Panc1 (cell line): ENCODE measurements at regions not wholly inside any gene's neighbourhood (a gene's known extent, or its start where the extent isn't known, plus 50 kb on each side); places are given as distances from the start of the nearest gene placed in this dataset.
"Not testable (repeated sequence)": the region's sequence is repeated elsewhere in the genome, so short reads cannot be mapped to it uniquely, and the experiment has no call there.

Experiments
- ATAC-seq: fragments of 200-7000 bp; cut with Tn5 transposase; 2 replicates; pipeline ENCODE4 v1.9.1; 2020; ENCODE audit warnings: mild to moderate bottlenecking, moderate library complexity
- BruUV-seq: library from RNA; stranded (reverse); fragments of 400-500 nt; replicated peaks from 2 replicates; lab custom pipeline; 2021; lab: Mats Ljungman, UMichigan
- CTCF ChIA-PET: fragments of 300-600 bp; sonication (Branson Sonifier 250); formaldehyde crosslinking; loops from one replicate; lab custom pipeline; 2022; ENCODE audit warnings: antibody characterized with exemption; lab: Charles Lee
- POLR2A ChIA-PET: fragments of 300-600 bp; sonication (Branson Sonifier 250); formaldehyde crosslinking; loops from one replicate; lab custom pipeline; 2022; ENCODE audit warnings: antibody characterized with exemption; lab: Charles Lee
- DNase-seq: peaks from one replicate; pipeline ENCODE4 v3.0.0-alpha.2; 2010; ENCODE audit warnings: low read depth, low spot score
- H3K27ac ChIP-seq: 2 replicates; pipeline ENCODE4 v1.5.1; 2011; ENCODE audit warnings: mild to moderate bottlenecking, low read length, inconsistent platforms
- H3K27me3 ChIP-seq: fragments of 200-500 bp; sonication (Bioruptor generic); 2 replicates; pipeline ENCODE4 v1.6.0; 2014; ENCODE audit warnings: low read length, inconsistent platforms; ENCODE audit not compliant: control insufficient read depth, insufficient read depth
- H3K36me3 ChIP-seq: fragments of 200-500 bp; sonication (Bioruptor generic); 2 replicates; pipeline ENCODE4 v1.5.1; 2014; ENCODE audit warnings: inconsistent platforms, mild to moderate bottlenecking, low read length, moderate library complexity; ENCODE audit not compliant: control insufficient read depth, insufficient read depth
- H3K4me1 ChIP-seq: 2 replicates; pipeline ENCODE4 v1.5.1; 2011; ENCODE audit warnings: inconsistent platforms, mild to moderate bottlenecking, low read length, moderate library complexity; ENCODE audit not compliant: control insufficient read depth, insufficient read depth
- H3K4me3 ChIP-seq, 2 experiments: 2 replicates each; pipeline ENCODE4 v1.5.1; 2011 to 2012; ENCODE audit warnings: low read depth in 2 of 2, low read length in 2 of 2, mild to moderate bottlenecking in 2 of 2, inconsistent platforms in 1 of 2, moderate library complexity in 1 of 2
- H3K9me3 ChIP-seq: fragments of 200-500 bp; sonication (Bioruptor generic); 2 replicates; pipeline ENCODE4 v1.5.1; 2014; ENCODE audit warnings: low read depth, mild to moderate bottlenecking, inconsistent platforms, low read length, moderate library complexity; ENCODE audit not compliant: control insufficient read depth, insufficient read depth
- POLR2AphosphoS5 ChIP-seq: IDR thresholded peaks from 2 replicates; pipeline ENCODE4 v1.6.1; 2012; ENCODE audit warnings: mild to moderate bottlenecking, low read depth, low read length, moderate library complexity
- SIN3A ChIP-seq: IDR thresholded peaks from 2 replicates; pipeline ENCODE4 v1.6.1; 2012; ENCODE audit warnings: low read depth, mild to moderate bottlenecking, low read length, moderate library complexity, borderline replicate concordance; ENCODE audit not compliant: insufficient read depth
- TCF7L2 ChIP-seq: IDR thresholded peaks from 2 replicates; pipeline ENCODE4 v1.6.1; 2011; ENCODE audit warnings: mild to moderate bottlenecking, low read depth, low read length, inconsistent platforms
- in situ Hi-C: cut with HindIII; loops from 2 replicates; pipeline ENCODE4 v1.10.0; 2016; ENCODE audit warnings: low sequenced_read_pairs, low pct_unique_long_range_greater_than_20kb
- intact Hi-C: fragments of 100-400 bp; cut with micrococcal nuclease; formaldehyde crosslinking; loops from one replicate; pipeline ENCODE4 v1.10.0; 2022; ENCODE audit not compliant: unreplicated experiment
- TF ChIP-seq, protein P1 (sequence below): fragments of 450-650 bp; IDR thresholded peaks from 2 replicates; pipeline ENCODE4 v1.5.1; 2017; ENCODE audit warnings: mild to moderate bottlenecking
- TF ChIP-seq, protein P2 (sequence below), 2 experiments: IDR thresholded peaks; 2 replicates each; pipeline ENCODE4 v1.6.1; 2011 to 2012; ENCODE audit warnings: low read depth in 2 of 2, control low read depth in 1 of 2, low read length in 1 of 2, mild to moderate bottlenecking in 1 of 2, moderate library complexity in 1 of 2; ENCODE audit not compliant: insufficient read depth in 1 of 2

DNA sequence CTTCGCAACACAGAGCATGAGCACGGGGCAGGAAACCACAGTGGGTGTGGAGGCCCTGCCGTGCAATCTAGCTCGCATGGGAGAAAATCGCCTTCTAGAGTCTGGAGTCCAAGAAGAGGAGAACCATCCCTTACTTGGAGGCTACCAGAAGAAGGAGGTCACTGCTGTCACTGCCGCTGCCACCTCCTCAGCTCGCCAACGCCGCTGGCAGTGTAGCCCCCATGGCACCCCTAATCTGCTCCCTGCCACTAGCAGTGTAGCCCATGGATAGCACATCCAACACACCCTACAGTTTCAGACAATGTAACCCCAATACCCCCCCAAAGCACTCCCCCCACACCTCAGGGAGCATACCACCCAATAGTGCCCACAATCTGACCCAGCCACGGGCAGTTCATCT is 438.0 kb upstream of the ZNF337 start:
- no peak for TF ChIP-seq SIN3A
- TF ChIP-seq TCF7L2 = no peak
- TF ChIP-seq POLR2AphosphoS5 = no peak
- TF ChIP-seq, protein P1, sequence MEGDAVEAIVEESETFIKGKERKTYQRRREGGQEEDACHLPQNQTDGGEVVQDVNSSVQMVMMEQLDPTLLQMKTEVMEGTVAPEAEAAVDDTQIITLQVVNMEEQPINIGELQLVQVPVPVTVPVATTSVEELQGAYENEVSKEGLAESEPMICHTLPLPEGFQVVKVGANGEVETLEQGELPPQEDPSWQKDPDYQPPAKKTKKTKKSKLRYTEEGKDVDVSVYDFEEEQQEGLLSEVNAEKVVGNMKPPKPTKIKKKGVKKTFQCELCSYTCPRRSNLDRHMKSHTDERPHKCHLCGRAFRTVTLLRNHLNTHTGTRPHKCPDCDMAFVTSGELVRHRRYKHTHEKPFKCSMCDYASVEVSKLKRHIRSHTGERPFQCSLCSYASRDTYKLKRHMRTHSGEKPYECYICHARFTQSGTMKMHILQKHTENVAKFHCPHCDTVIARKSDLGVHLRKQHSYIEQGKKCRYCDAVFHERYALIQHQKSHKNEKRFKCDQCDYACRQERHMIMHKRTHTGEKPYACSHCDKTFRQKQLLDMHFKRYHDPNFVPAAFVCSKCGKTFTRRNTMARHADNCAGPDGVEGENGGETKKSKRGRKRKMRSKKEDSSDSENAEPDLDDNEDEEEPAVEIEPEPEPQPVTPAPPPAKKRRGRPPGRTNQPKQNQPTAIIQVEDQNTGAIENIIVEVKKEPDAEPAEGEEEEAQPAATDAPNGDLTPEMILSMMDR = no peak
- TF ChIP-seq, protein P2, sequence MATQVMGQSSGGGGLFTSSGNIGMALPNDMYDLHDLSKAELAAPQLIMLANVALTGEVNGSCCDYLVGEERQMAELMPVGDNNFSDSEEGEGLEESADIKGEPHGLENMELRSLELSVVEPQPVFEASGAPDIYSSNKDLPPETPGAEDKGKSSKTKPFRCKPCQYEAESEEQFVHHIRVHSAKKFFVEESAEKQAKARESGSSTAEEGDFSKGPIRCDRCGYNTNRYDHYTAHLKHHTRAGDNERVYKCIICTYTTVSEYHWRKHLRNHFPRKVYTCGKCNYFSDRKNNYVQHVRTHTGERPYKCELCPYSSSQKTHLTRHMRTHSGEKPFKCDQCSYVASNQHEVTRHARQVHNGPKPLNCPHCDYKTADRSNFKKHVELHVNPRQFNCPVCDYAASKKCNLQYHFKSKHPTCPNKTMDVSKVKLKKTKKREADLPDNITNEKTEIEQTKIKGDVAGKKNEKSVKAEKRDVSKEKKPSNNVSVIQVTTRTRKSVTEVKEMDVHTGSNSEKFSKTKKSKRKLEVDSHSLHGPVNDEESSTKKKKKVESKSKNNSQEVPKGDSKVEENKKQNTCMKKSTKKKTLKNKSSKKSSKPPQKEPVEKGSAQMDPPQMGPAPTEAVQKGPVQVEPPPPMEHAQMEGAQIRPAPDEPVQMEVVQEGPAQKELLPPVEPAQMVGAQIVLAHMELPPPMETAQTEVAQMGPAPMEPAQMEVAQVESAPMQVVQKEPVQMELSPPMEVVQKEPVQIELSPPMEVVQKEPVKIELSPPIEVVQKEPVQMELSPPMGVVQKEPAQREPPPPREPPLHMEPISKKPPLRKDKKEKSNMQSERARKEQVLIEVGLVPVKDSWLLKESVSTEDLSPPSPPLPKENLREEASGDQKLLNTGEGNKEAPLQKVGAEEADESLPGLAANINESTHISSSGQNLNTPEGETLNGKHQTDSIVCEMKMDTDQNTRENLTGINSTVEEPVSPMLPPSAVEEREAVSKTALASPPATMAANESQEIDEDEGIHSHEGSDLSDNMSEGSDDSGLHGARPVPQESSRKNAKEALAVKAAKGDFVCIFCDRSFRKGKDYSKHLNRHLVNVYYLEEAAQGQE (IDR thresholded peaks at IDR 0.05; ENCODE audit: insufficient read depth in 1 of 2, low read depth in 2 of 2, low read length in 1 of 2) = no peak
- intact Hi-C loops (no loop called here), in situ Hi-C loops (no loop called here)
- Histone ChIP-seq H3K36me3 (no peaks in the 10 kb centered on the region), H3K4me1 (no peaks in the 10 kb centered on the region), H3K9me3 (no peaks in the 10 kb centered on the region), H3K27ac (no peak overlapping the region), H3K4me3 (no peak overlapping the region), H3K27me3 (no peaks in the 10 kb centered on the region; the same call in 1 of the 2 replicates)
- no peak for ATAC-seq
- ChIA-PET CTCF (no interaction called here), POLR2A (no interaction called here)
- DNase-seq = no peak
- BruUV-seq = no TSS peak

DNA sequence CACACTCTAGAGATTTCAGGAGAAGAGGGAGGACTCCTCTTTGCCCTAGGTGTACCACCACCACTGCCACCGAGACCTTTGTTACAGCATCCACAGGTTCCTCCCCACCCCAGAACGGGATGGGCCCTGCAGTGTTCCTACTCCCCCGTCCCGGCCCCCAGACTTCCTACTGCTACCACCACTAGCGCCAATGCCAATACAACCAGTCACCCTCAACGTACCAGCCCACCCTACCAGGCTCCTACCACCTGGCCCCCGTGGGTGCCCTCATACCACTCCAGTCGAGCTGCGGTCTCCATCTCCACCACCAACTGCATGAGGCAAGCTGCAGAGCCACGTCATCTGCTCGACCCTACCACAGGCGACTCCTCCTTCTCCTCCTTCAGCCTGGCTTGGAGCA is 437.1 kb upstream of the ZNF337 start:
- H3K4me3 ChIP-seq, in situ Hi-C loops, H3K9me3 ChIP-seq, DNase-seq, H3K27ac ChIP-seq, CTCF ChIA-PET, ATAC-seq, intact Hi-C loops, POLR2A ChIA-PET, H3K36me3 ChIP-seq, H3K27me3 ChIP-seq, H3K4me1 ChIP-seq, BruUV-seq: not testable (repeated sequence)

DNA sequence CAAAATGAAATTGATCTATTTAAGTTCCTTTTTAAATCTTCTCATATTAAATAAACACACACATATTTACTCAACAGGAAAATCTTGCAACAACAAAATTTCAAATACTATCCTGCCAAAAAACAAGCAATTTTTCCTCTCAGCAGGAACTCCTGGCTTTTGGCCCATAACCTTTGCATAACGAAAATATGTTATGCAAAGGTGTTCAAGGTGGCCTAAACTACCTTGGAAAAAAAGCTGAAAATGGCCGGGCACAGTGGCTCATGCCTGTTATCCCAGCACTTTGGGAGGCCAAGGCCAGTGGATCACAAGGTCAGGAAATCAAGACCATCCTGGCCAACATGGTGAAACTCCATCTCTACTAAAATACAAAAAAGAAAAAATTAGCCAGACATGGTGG is 424.3 kb upstream of the ZNF337 start:
- DNase-seq, ATAC-seq, intact Hi-C loops, in situ Hi-C loops, H3K4me3 ChIP-seq, BruUV-seq, H3K9me3 ChIP-seq, POLR2A ChIA-PET, H3K36me3 ChIP-seq, CTCF ChIA-PET, H3K4me1 ChIP-seq, H3K27me3 ChIP-seq, H3K27ac ChIP-seq: not testable (repeated sequence)

DNA sequence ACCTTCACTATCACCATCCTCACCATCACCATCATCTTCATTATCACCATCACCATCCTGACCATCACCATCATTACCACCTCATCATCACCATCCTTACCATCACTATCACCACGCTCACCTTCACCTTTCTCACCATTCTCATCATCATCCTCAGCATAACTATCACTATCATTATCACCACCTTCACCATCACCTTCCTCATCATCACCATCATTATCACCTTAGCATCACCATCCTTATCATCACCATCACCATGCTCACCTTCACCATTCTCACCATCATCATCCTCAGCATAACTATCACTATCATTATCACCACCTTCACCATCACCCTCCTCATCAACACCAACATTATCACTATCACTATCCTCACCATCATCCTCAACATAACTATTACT is 397.8 kb upstream of the ZNF337 start:
- intact Hi-C loops, POLR2A ChIA-PET, H3K27ac ChIP-seq, H3K4me1 ChIP-seq, CTCF ChIA-PET, in situ Hi-C loops, H3K27me3 ChIP-seq, H3K4me3 ChIP-seq, H3K36me3 ChIP-seq, BruUV-seq, DNase-seq, ATAC-seq, H3K9me3 ChIP-seq: not testable (repeated sequence)

DNA sequence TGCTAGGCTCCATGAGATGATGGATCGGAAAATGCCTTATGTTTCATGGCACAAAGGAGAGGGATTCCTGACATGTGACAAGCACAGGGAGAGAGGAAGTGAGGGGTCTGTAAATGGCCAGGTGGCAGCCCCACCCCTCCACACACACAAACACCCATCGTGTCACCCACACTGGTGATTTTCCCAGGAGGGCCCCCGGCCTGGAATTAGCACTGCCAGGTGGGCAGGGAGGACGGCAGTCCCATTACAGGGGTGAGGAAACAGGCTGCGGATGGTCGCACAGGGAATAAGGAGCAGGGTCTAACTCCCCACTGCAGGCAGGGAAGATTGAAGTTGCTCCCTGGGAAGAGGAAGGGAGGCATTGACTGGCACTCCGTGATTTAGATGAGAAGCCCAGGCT is 395.3 kb upstream of the ZNF337 start:
- BruUV-seq, DNase-seq, in situ Hi-C loops, H3K27ac ChIP-seq, H3K4me1 ChIP-seq, POLR2A ChIA-PET, H3K36me3 ChIP-seq, H3K4me3 ChIP-seq, H3K27me3 ChIP-seq, ATAC-seq, CTCF ChIA-PET, intact Hi-C loops, H3K9me3 ChIP-seq: not testable (repeated sequence)
